ENCODE measurements at regions not wholly inside any gene's neighbourhood (a gene's known extent, or its start where the extent isn't known, plus 50 kb on each side); places are given as distances from the start of the nearest gene placed in this dataset.

DNA sequence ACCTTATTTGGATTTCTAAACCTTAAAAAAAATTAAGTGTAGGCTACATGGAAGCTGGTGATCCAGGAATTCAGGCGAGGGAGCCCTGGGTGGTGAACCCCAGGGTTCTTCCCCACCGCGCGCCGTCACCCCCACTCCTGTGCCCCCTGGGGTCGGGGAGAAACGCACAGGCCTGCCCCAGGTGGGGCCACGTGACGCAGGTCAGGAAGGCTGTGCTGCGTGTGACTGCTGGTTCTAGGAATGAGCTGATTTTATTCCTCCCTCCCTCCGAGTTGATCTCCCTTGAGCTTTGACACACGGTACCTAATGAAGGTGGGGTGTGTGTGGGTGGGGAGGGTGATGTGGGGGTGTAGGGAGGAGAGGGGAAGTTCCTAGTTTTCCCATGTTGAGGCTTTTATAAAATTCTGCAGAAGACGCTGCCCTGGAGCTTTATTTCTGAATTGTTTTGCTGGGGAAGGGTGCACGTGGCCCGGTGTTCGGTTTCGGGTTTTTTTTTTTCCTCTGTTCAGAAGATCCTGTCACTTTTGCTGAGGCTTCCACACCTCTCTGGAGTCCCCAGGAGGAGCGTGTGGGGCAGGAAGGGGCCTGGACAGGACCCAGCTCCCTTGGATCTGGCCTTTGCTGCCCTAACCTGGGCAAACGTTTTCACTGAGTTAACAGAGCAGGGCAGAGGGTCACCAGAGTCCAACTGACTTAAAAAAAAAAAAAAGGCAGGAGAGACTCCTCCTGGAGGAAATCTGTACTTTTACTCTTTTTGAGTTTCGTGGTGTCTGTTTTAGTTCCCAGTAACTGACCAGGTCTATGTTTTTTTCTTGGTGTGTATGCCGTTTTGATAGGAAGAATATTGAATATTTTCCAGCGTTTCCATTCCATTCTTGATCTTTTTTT lies 55.8 kb upstream of the GSE1 start (continued):
- TF ChIP-seq, protein P1, sequence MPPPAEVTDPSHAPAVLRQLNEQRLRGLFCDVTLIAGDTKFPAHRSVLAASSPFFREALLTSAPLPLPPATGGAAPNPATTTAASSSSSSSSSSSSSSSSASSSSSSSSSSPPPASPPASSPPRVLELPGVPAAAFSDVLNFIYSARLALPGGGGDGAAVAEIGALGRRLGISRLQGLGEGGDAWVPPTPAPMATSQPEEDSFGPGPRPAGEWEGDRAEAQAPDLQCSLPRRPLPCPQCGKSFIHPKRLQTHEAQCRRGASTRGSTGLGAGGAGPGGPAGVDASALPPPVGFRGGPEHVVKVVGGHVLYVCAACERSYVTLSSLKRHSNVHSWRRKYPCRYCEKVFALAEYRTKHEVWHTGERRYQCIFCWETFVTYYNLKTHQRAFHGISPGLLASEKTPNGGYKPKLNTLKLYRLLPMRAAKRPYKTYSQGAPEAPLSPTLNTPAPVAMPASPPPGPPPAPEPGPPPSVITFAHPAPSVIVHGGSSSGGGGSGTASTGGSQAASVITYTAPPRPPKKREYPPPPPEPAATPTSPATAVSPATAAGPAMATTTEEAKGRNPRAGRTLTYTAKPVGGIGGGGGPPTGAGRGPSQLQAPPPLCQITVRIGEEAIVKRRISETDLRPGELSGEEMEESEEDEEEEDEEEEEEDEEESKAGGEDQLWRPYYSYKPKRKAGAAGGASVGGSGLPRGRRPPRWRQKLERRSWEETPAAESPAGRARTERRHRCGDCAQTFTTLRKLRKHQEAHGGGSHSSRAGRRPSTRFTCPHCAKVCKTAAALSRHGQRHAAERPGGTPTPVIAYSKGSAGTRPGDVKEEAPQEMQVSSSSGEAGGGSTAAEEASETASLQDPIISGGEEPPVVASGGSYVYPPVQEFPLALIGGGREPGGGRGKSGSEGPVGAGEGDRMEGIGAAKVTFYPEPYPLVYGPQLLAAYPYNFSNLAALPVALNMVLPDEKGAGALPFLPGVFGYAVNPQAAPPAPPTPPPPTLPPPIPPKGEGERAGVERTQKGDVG (CRISPR knock-in tag; IDR thresholded peaks at IDR 0.05; ENCODE audit: borderline replicate concordance): no peak
- TF ChIP-seq NR3C1 (CRISPR knock-in tag; IDR thresholded peaks at IDR 0.05): no peak
- TF ChIP-seq, protein P2, sequence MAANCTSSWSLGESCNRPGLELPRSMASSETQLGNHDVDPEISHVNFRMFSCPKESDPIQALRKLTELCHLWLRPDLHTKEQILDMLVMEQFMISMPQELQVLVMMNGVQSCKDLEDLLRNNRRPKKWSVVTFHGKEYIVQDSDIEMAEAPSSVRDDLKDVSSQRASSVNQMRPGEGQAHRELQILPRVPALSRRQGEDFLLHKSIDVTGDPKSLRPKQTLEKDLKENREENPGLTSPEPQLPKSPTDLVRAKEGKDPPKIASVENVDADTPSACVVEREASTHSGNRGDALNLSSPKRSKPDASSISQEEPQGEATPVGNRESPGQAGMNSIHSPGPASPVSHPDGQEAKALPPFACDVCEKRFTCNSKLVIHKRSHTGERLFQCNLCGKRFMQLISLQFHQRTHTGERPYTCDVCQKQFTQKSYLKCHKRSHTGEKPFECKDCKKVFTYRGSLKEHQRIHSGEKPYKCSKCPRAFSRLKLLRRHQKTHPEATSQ (CRISPR knock-in tag; IDR thresholded peaks at IDR 0.05; ENCODE audit: borderline replicate concordance): no peak
- no peak for TF ChIP-seq ZNF160 (CRISPR knock-in tag; IDR thresholded peaks at IDR 0.05)
- no peak for TF ChIP-seq NFE2L1 (CRISPR knock-in tag; IDR thresholded peaks at IDR 0.05; ENCODE audit: borderline replicate concordance)
- no peak for TF ChIP-seq NCOA5 (CRISPR knock-in tag; IDR thresholded peaks at IDR 0.05)
- no peak for TF ChIP-seq ZNF207 (IDR thresholded peaks at IDR 0.05; ENCODE audit: borderline replicate concordance)
- peak; percentile 68 for TF ChIP-seq DPF2 (CRISPR knock-in tag; IDR thresholded peaks at IDR 0.05; ENCODE audit: borderline replicate concordance, low read depth)
- TF ChIP-seq, protein P3, sequence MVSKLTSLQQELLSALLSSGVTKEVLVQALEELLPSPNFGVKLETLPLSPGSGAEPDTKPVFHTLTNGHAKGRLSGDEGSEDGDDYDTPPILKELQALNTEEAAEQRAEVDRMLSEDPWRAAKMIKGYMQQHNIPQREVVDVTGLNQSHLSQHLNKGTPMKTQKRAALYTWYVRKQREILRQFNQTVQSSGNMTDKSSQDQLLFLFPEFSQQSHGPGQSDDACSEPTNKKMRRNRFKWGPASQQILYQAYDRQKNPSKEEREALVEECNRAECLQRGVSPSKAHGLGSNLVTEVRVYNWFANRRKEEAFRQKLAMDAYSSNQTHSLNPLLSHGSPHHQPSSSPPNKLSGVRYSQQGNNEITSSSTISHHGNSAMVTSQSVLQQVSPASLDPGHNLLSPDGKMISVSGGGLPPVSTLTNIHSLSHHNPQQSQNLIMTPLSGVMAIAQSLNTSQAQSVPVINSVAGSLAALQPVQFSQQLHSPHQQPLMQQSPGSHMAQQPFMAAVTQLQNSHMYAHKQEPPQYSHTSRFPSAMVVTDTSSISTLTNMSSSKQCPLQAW (CRISPR knock-in tag; IDR thresholded peaks at IDR 0.05): no peak
- no peak for TF ChIP-seq MBD4 (IDR thresholded peaks at IDR 0.05; ENCODE audit: borderline replicate concordance, low read length)
- TF ChIP-seq, protein P4, sequence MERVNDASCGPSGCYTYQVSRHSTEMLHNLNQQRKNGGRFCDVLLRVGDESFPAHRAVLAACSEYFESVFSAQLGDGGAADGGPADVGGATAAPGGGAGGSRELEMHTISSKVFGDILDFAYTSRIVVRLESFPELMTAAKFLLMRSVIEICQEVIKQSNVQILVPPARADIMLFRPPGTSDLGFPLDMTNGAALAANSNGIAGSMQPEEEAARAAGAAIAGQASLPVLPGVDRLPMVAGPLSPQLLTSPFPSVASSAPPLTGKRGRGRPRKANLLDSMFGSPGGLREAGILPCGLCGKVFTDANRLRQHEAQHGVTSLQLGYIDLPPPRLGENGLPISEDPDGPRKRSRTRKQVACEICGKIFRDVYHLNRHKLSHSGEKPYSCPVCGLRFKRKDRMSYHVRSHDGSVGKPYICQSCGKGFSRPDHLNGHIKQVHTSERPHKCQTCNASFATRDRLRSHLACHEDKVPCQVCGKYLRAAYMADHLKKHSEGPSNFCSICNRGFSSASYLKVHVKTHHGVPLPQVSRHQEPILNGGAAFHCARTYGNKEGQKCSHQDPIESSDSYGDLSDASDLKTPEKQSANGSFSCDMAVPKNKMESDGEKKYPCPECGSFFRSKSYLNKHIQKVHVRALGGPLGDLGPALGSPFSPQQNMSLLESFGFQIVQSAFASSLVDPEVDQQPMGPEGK (CRISPR knock-in tag; IDR thresholded peaks at IDR 0.05): no peak
- TF ChIP-seq, protein P5, sequence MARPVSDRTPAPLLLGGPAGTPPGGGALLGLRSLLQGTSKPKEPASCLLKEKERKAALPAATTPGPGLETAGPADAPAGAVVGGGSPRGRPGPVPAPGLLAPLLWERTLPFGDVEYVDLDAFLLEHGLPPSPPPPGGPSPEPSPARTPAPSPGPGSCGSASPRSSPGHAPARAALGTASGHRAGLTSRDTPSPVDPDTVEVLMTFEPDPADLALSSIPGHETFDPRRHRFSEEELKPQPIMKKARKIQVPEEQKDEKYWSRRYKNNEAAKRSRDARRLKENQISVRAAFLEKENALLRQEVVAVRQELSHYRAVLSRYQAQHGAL (CRISPR knock-in tag; IDR thresholded peaks at IDR 0.05; ENCODE audit: not compliant biosample characterization): no peak
- TF ChIP-seq, protein P6, sequence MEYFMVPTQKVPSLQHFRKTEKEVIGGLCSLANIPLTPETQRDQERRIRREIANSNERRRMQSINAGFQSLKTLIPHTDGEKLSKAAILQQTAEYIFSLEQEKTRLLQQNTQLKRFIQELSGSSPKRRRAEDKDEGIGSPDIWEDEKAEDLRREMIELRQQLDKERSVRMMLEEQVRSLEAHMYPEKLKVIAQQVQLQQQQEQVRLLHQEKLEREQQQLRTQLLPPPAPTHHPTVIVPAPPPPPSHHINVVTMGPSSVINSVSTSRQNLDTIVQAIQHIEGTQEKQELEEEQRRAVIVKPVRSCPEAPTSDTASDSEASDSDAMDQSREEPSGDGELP (IDR thresholded peaks at IDR 0.05; ENCODE audit: borderline replicate concordance, low read depth): no peak
- TF ChIP-seq ZNF569 (CRISPR knock-in tag; IDR thresholded peaks at IDR 0.05; ENCODE audit: borderline replicate concordance): no peak
- TF ChIP-seq MAFG (CRISPR knock-in tag; IDR thresholded peaks at IDR 0.05): no peak
- TF ChIP-seq, protein P7, sequence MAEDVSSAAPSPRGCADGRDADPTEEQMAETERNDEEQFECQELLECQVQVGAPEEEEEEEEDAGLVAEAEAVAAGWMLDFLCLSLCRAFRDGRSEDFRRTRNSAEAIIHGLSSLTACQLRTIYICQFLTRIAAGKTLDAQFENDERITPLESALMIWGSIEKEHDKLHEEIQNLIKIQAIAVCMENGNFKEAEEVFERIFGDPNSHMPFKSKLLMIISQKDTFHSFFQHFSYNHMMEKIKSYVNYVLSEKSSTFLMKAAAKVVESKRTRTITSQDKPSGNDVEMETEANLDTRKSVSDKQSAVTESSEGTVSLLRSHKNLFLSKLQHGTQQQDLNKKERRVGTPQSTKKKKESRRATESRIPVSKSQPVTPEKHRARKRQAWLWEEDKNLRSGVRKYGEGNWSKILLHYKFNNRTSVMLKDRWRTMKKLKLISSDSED (CRISPR knock-in tag; IDR thresholded peaks at IDR 0.05): no peak
